CD4-positive, alpha-beta memory T cell (primary cell): ENCODE measurements at regions not wholly inside any gene's neighbourhood (a gene's known extent, or its start where the extent isn't known, plus 50 kb on each side); places are given as distances from the start of the nearest gene placed in this dataset.

Source experiments
- CTCF ChIA-PET: fragments of 350-600 bp; sonication (Branson Sonifier 250); formaldehyde crosslinking; loops from one replicate; lab custom pipeline; 2021; ENCODE audit warnings: inconsistent platforms; ENCODE audit not compliant: partially characterized antibody; lab: Charles Lee
- POLR2A ChIA-PET: fragments of 350-600 bp; sonication (Branson Sonifier 250); formaldehyde crosslinking; loops from one replicate; lab custom pipeline; 2021; ENCODE audit not compliant: partially characterized antibody; lab: Charles Lee
- DNase-seq, 5 donors: peaks; one replicate each; pipeline versions ENCODE4 v3.0.0 to v3.0.0-alpha.2; 2020 to 2022; ENCODE audit warnings: mixed read lengths in 1 of 5
- H3K27ac ChIP-seq: one replicate; pipeline ENCODE4 v1.7.0; 2013; ENCODE audit warnings: low read depth, low read length
- H3K27me3 ChIP-seq: 2 replicates; pipeline ENCODE4 v1.7.0; 2013; ENCODE audit warnings: mild to moderate bottlenecking, low read length, moderate library complexity; ENCODE audit not compliant: insufficient read depth
- H3K36me3 ChIP-seq: 2 replicates; pipeline ENCODE4 v1.7.0; 2013; ENCODE audit warnings: mild to moderate bottlenecking, low read length, moderate library complexity; ENCODE audit not compliant: insufficient read depth
- H3K4me1 ChIP-seq: 2 replicates; pipeline ENCODE4 v1.7.0; 2013; ENCODE audit warnings: mild to moderate bottlenecking, low read length, moderate library complexity; ENCODE audit not compliant: insufficient read depth
- H3K4me3 ChIP-seq, 2 donors: one replicate each; pipeline ENCODE4 v1.7.0; 2013; ENCODE audit warnings: low read length in 2 of 2, mild to moderate bottlenecking in 1 of 2
- H3K9me3 ChIP-seq, 2 donors: one replicate each; pipeline ENCODE4 v1.7.0; 2013; ENCODE audit warnings: low read length in 2 of 2, control low read depth in 1 of 2; ENCODE audit not compliant: control insufficient read depth in 1 of 2
- H3K27ac Mint-ChIP-seq, 7 donors: one replicate each; pipeline ENCODE4 v1.8.0; 2020 to 2021; ENCODE audit warnings: mixed read lengths in 7 of 7, mild to moderate bottlenecking in 6 of 7, inconsistent platforms in 3 of 7, moderate library complexity in 3 of 7
- H3K27me3 Mint-ChIP-seq, 2 donors: one replicate each; pipeline ENCODE4 v1.8.0; 2020 to 2021; ENCODE audit warnings: mixed read lengths in 2 of 2
- H3K36me3 Mint-ChIP-seq, 2 donors: one replicate each; pipeline ENCODE4 v1.8.0; 2020 to 2021; ENCODE audit warnings: mixed read lengths in 2 of 2, inconsistent platforms in 1 of 2, mild to moderate bottlenecking in 1 of 2
- H3K4me1 Mint-ChIP-seq, 4 donors: one replicate each; pipeline ENCODE4 v1.8.0; 2020 to 2021; ENCODE audit warnings: mixed read lengths in 4 of 4, mild to moderate bottlenecking in 1 of 4
- H3K4me3 Mint-ChIP-seq, 8 donors: one replicate each; pipeline ENCODE4 v1.8.0; 2020 to 2021; ENCODE audit warnings: mixed read lengths in 8 of 8, mild to moderate bottlenecking in 7 of 8, moderate library complexity in 6 of 8, inconsistent platforms in 3 of 8
- H3K9me3 Mint-ChIP-seq, 8 donors: one replicate each; pipeline ENCODE4 v1.8.0; 2020 to 2021; ENCODE audit warnings: mixed read lengths in 8 of 8, mild to moderate bottlenecking in 5 of 8, inconsistent platforms in 3 of 8, moderate library complexity in 1 of 8
- intact Hi-C: fragments of 100-400 bp; cut with micrococcal nuclease; formaldehyde crosslinking; loops from one replicate; pipeline ENCODE4 v1.15.1; 2023

GRCh38 chr17:68777856-68778694 lies 176.9 kb upstream of the FAM20A start:
- Mint-ChIP-seq H3K36me3 (no peaks in the 10 kb centered on the region), H3K27ac (no peak overlapping the region)
- CTCF ChIA-PET = interaction anchor here (1.6 to 6.5 kb wide), 3 partner anchors 26 to 471 kb away, joined by 4 to 37 read pairs (median 7); no protein-coding TSS in a partner anchor

DNA sequence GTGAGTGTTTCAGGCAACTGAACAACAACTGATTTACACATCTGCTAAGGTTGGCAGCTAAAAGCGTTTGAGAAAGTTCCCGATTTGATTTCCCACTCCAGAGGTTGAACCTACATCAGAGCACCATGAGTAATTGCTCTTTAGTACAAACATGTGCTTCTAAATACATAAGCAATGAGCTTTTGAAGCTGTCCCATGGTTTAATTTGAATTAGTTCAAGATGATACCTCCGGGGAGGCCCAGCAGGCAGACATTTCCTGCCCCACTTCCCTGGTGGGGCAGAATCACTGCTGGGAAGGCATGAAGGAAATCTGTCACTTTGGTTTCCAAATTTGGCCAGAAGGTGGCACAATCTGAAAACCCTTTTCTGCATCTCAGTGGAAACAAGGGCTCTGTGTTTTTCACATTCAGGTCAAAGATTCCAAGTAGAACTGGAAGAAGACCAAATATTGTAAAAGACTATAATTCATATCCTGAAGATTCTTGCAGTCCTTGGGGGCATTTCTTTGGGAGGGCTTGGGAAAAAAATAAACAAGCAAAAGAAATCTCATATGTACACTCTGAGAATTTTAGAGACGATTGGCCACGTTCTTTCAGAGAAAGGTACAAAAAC lies 176.2 kb upstream of the FAM20A start:
- Mint-ChIP-seq H3K4me1 (no peaks in the 10 kb centered on the region), H3K4me3 (no peak overlapping the region), H3K36me3 (no peaks in the 10 kb centered on the region), H3K27me3 (peaks cover 4 to 13% of the 10 kb centered on the region in 2 donors), H3K27ac (no peak overlapping the region), H3K9me3 (peaks cover 0 to 2% (median 0%) of the 10 kb centered on the region in 8 donors)
- no peak overlapping the region for H3K4me3 ChIP-seq
- no peaks in the 10 kb centered on the region for H3K9me3 ChIP-seq
- POLR2A ChIA-PET = no interaction called here
- intact Hi-C loops = no loop called here
- CTCF ChIA-PET = interaction anchor here (0.6 to 6.5 kb wide), 5 partner anchors 8 to 472 kb away, joined by 3 to 37 read pairs (median 7); no protein-coding TSS in a partner anchor
- peak in 4 of 5 donors; percentile 13 to 27 (median 24) for DNase-seq
- H3K27me3 ChIP-seq = no peaks in the 10 kb centered on the region
- H3K36me3 ChIP-seq = no peaks in the 10 kb centered on the region
- no peak overlapping the region for H3K27ac ChIP-seq
- no peaks in the 10 kb centered on the region for H3K4me1 ChIP-seq

More at GRCh38 chr17:68777856-68778694, 176.9 kb upstream of the FAM20A start:
- intact Hi-C loops = no loop called here
- no peak overlapping the region for H3K4me3 ChIP-seq
- H3K27ac ChIP-seq = no peak overlapping the region
- no peaks in the 10 kb centered on the region for H3K4me1 Mint-ChIP-seq
- no peaks in the 10 kb centered on the region for H3K9me3 ChIP-seq
- H3K36me3 ChIP-seq = no peaks in the 10 kb centered on the region
- DNase-seq = no peak
- H3K9me3 Mint-ChIP-seq = peaks cover 0 to 2% (median 0%) of the 10 kb centered on the region in 8 donors
- POLR2A ChIA-PET = no interaction called here
- H3K27me3 ChIP-seq = no peaks in the 10 kb centered on the region
- no peak overlapping the region for H3K4me3 Mint-ChIP-seq
- no peaks in the 10 kb centered on the region for H3K4me1 ChIP-seq
- peaks cover 3 to 13% of the 10 kb centered on the region in 2 donors for H3K27me3 Mint-ChIP-seq

DNA sequence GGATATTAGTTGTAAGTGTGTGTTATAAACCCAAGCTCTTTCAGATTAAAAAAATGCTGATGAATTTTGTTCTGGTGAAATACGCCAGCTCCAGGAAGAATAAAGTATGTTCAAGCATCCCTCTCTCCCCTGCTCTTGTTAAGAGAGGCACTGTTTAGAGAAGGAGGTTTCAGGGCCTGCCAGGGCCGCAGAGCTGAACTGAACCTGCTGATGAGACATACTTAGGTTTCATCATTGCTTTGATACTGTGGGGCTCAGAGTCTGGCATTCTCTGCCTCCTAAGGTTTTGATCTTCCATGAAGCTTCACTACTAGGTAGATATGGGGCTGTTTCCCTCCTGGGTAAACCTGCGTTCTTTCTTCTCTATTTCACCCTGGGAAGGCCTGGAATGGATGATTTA lies 175.3 kb upstream of the FAM20A start:
- ChIA-PET CTCF (interaction anchor here (0.6 to 6.5 kb wide), 10 partner anchors 9 to 619 kb away, joined by 3 to 37 read pairs (median 4); no protein-coding TSS in a partner anchor), POLR2A (no interaction called here)
- peaks cover 0 to under 1% (median 0%) of the 10 kb centered on the region in 8 donors for H3K9me3 Mint-ChIP-seq
- H3K27me3 ChIP-seq = no peaks in the 10 kb centered on the region
- no peak overlapping the region for H3K27ac Mint-ChIP-seq
- H3K4me1 Mint-ChIP-seq = peaks cover 0 to 3% (median 0%) of the 10 kb centered on the region in 4 donors
- no peak overlapping the region for H3K4me3 Mint-ChIP-seq
- H3K27me3 Mint-ChIP-seq = peaks cover 5 to 9% of the 10 kb centered on the region in 2 donors
- H3K36me3 Mint-ChIP-seq = no peaks in the 10 kb centered on the region
- H3K4me3 ChIP-seq = no peak overlapping the region
- DNase-seq = no peak
- intact Hi-C loops = no loop called here
- H3K27ac ChIP-seq = no peak overlapping the region
- no peaks in the 10 kb centered on the region for H3K4me1 ChIP-seq
- no peaks in the 10 kb centered on the region for H3K9me3 ChIP-seq
- no peaks in the 10 kb centered on the region for H3K36me3 ChIP-seq

GRCh38 chr17:68775969-68776368 lies 174.8 kb upstream of the FAM20A start:
- POLR2A ChIA-PET = no interaction called here

GRCh38 chr17:68775318-68775717 lies 174.2 kb upstream of the FAM20A start:
- Histone ChIP-seq H3K27me3 (no peaks in the 10 kb centered on the region), H3K4me1 (no peaks in the 10 kb centered on the region), H3K4me3 (no peak overlapping the region), H3K27ac (no peak overlapping the region), H3K9me3 (no peaks in the 10 kb centered on the region), H3K36me3 (no peaks in the 10 kb centered on the region)
- H3K36me3 Mint-ChIP-seq = no peaks in the 10 kb centered on the region
- H3K4me3 Mint-ChIP-seq = no peak overlapping the region
- H3K27me3 Mint-ChIP-seq = peaks cover 5 to 10% of the 10 kb centered on the region in 2 donors
- H3K27ac Mint-ChIP-seq = no peak overlapping the region
- H3K9me3 Mint-ChIP-seq = no peaks in the 10 kb centered on the region
- intact Hi-C loops = no loop called here
- POLR2A ChIA-PET = no interaction called here
- CTCF ChIA-PET = interaction anchor here (0.9 to 6.5 kb wide), 7 partner anchors 8 to 621 kb away, joined by 3 to 37 read pairs (median 4); no protein-coding TSS in a partner anchor
- H3K4me1 Mint-ChIP-seq = peaks cover 0 to 3% (median 0%) of the 10 kb centered on the region in 4 donors
- no peak for DNase-seq

More at GRCh38 chr17:68775969-68776368, 174.8 kb upstream of the FAM20A start:
- H3K4me1 Mint-ChIP-seq = peaks cover 0 to 3% (median 0%) of the 10 kb centered on the region in 4 donors
- Histone ChIP-seq H3K27me3 (no peaks in the 10 kb centered on the region), H3K36me3 (no peaks in the 10 kb centered on the region), H3K4me1 (no peaks in the 10 kb centered on the region), H3K27ac (no peak overlapping the region), H3K4me3 (no peak overlapping the region), H3K9me3 (no peaks in the 10 kb centered on the region)
- H3K27me3 Mint-ChIP-seq = peaks cover 5 to 8% of the 10 kb centered on the region in 2 donors
- H3K4me3 Mint-ChIP-seq = no peak overlapping the region
- no peak for DNase-seq
- H3K36me3 Mint-ChIP-seq = no peaks in the 10 kb centered on the region
- intact Hi-C loops = no loop called here
- no peak overlapping the region for H3K27ac Mint-ChIP-seq
- no peaks in the 10 kb centered on the region for H3K9me3 Mint-ChIP-seq
- CTCF ChIA-PET = interaction anchor here (0.8 to 6.5 kb wide), 10 partner anchors 9 to 620 kb away, joined by 3 to 37 read pairs (median 3); no protein-coding TSS in a partner anchor

DNA sequence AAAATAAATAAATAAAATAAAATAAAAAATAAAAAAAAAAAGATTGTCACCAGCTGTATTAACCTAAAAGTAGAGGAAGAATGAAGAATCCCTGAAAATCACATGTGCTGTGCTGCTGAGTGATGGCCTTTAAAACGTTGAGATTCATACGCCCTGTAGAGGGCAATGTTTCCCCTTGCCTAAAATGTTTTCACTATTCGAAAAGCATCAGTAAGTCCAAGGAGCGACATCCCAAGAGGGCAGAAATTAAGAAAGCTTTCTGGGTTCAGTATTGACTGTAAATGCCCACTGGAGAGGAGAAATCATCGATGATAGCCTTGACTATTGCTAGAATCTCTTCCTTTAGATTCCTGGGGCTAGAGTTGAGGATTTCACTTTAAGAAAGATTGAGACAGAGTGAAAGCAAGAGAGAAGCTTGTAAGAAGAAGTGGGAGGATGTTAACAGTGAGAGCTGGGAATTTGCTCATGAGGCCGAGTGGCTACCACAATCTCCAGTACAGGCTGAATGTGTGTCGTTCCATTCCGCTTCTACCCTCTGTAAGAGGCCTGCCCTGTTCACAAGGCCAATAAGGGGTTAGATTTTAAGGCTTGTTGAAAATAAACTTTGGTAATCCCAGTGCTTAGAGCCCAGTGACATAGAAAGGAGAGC lies 170.8 kb upstream of the FAM20A start:
- Histone ChIP-seq H3K9me3 (no peaks in the 10 kb centered on the region), H3K4me1 (no peaks in the 10 kb centered on the region), H3K27ac (no peak overlapping the region), H3K4me3 (no peak overlapping the region), H3K36me3 (no peaks in the 10 kb centered on the region), H3K27me3 (no peaks in the 10 kb centered on the region)
- CTCF ChIA-PET = interaction anchor here (0.8 to 2.0 kb wide), 6 partner anchors 14 to 482 kb away, joined by 3 to 10 read pairs (median 4); no protein-coding TSS in a partner anchor
- no peak overlapping the region for H3K27ac Mint-ChIP-seq
- H3K36me3 Mint-ChIP-seq = no peaks in the 10 kb centered on the region
- POLR2A ChIA-PET = no interaction called here
- peak in 2 of 5 donors; percentile 3 to 4 for DNase-seq
- peaks cover 3 to 4% of the 10 kb centered on the region in 2 donors for H3K27me3 Mint-ChIP-seq
- H3K4me1 Mint-ChIP-seq = peaks cover 0 to 3% (median 0%) of the 10 kb centered on the region in 4 donors
- H3K4me3 Mint-ChIP-seq = peak overlapping the region in 5 of 8 donors; percentile 19 to 71 (median 43)
- H3K9me3 Mint-ChIP-seq = no peaks in the 10 kb centered on the region
- intact Hi-C loops = no loop called here
